GM12872 (cell line): ENCODE measurements at regions not wholly inside any gene's neighbourhood (a gene's known extent, or its start where the extent isn't known, plus 50 kb on each side); places are given as distances from the start of the nearest gene placed in this dataset.

Experiments used
- TF ChIP-seq, protein P1 (sequence below): IDR thresholded peaks from 3 replicates; pipeline ENCODE4 v1.5.1; 2011; ENCODE audit warnings: low read depth, mild to moderate bottlenecking, low read length, moderate library complexity; ENCODE audit not compliant: insufficient read depth

DNA sequence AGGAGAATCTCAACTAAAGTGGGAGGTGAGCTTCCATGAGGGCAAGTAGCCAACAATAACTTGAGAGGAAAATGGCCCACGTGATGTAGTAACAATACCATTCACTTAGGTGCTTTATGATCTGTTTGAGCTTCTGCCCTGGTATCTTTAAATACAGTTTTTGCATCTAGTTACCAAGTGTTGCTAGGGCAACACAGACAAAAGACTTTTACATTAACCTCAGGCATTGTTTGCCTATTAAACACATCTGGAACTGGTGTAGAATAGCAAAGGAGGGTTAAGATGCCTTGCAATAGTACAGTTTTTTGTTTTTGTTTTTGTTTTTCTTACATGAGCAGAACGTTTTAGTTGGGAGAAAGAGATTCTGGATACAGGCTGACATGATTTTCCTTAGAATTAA is 97.7 kb upstream of the MTPN start:
- TF ChIP-seq, protein P1, sequence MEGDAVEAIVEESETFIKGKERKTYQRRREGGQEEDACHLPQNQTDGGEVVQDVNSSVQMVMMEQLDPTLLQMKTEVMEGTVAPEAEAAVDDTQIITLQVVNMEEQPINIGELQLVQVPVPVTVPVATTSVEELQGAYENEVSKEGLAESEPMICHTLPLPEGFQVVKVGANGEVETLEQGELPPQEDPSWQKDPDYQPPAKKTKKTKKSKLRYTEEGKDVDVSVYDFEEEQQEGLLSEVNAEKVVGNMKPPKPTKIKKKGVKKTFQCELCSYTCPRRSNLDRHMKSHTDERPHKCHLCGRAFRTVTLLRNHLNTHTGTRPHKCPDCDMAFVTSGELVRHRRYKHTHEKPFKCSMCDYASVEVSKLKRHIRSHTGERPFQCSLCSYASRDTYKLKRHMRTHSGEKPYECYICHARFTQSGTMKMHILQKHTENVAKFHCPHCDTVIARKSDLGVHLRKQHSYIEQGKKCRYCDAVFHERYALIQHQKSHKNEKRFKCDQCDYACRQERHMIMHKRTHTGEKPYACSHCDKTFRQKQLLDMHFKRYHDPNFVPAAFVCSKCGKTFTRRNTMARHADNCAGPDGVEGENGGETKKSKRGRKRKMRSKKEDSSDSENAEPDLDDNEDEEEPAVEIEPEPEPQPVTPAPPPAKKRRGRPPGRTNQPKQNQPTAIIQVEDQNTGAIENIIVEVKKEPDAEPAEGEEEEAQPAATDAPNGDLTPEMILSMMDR = no peak

DNA sequence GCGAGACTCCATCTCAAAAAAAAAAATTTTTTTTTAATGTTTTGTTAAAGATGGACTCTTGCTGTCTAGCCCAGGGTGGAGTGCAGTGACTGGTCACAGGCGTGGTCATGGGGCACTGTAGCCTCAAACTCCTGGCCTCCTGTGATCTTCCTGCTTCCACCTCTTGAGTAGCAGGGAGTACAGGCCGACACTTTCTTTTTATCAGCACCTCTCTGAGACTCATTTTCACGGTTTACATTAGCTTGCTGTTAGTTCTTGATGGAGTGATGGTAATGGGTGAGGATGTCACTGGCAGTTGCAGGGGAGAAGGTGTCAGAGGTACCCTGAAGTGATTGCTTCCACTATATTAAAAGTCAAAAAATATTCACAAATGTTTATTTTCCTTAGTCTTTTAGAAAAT is 95.3 kb upstream of the MTPN start:
- TF ChIP-seq, protein P1 = no peak

DNA sequence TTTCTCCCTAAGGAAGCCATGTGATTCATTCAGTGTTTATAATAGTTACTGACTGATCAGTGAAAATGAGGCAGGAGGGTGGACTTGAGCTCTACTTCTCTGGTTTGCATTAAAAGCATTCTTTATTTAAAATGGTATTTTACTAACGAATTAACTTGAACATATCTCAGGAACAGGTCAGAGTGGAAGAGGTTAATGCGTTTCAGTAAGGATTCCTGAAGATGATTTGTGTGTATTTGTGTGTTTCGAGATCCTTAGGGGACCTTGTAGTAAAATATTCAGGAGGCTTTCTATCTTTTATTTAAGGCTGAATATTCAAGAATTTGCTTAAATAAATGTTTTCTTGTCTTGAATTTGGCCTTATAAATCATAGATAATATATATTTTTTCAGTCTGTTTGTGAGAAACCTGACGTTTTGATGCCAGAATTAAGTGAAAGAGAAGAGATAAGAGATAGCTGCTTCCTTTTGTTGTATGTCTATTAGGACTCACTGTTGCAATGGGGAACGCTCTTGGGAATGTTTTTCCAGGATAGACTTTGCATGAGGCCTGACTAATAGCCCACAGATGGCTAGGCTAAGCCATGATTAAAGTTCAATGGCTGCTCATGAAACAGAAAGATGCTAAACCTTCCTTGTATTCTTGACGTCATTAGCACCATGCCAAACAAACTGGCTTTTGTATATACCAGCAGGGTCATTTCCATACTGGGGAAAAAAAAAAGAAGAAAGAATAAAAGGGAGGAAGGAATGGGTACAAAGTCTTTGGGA is 93.8 kb upstream of the MTPN start:
- TF ChIP-seq, protein P1 = no peak

GRCh38 chr7:136069840-136070529 is 92.8 kb upstream of the MTPN start:
- TF ChIP-seq, protein P1 = no peak

- TF ChIP-seq, protein P1 = no peak
These were observed 90.1 kb upstream of the MTPN start for GRCh38 chr7:136067277-136067676.

GRCh38 chr7:136066304-136067143 is 89.4 kb upstream of the MTPN start:
- TF ChIP-seq, protein P1 = no peak

DNA sequence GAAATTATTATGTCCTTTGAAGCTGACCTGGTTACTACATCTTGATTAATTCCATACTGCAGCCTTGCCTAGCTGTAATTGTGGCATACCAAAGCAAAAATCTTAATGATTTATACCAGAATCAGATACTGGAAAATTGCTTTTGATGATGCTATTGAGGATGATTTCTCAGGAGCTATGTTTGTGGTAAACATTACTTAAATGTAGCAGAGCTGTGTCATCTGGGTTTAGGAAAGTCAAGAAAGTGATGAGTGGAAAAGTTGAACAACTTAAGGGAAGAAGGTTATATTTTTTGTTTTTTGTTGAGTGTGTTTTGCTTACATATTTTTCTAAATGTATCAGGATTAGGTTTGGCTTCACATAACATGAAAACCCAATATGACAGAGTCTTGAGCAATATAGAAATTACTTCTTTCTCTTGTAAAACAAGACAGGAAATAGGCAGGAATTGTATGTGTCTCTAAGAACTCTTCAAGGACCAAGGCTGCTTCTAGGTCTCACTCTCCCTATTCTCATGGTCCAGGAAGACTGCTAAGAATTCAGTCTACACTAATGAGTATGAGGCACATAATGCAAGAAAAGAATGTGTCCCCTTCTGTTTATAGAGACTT is 87.6 kb upstream of the MTPN start:
- TF ChIP-seq, protein P1 = no peak
